OCI-LY7 (cell line): ENCODE measurements at regions not wholly inside any gene's neighbourhood (a gene's known extent, or its start where the extent isn't known, plus 50 kb on each side); places are given as distances from the start of the nearest gene placed in this dataset.

ENCODE experiments used
- BruUV-seq: library from RNA; stranded (reverse); fragments of 400-500 nt; replicated peaks from 2 replicates; lab custom pipeline; 2021; lab: Mats Ljungman, UMichigan
- CTCF ChIA-PET: fragments of 300-600 bp; sonication (Branson Sonifier 250); formaldehyde crosslinking; loops from one replicate; lab custom pipeline; 2022; ENCODE audit warnings: antibody characterized with exemption; ENCODE audit not compliant: unreplicated experiment; lab: Charles Lee
- POLR2A ChIA-PET: fragments of 300-600 bp; sonication (Branson Sonifier 250); formaldehyde crosslinking; loops from one replicate; lab custom pipeline; 2022; ENCODE audit warnings: antibody characterized with exemption; lab: Charles Lee
- DNase-seq: peaks from one replicate; pipeline ENCODE4 v3.0.0-alpha.2; 2015; ENCODE audit warnings: low spot score
- H2AFZ ChIP-seq: fragments of 200-600 bp; sonication (generic), shearing (Covaris generic); 2 replicates; pipeline ENCODE4 v1.6.1; 2014; ENCODE audit warnings: mild to moderate bottlenecking, antibody characterized with exemption, low read length, moderate library complexity
- H3K27ac ChIP-seq: fragments of 200-600 bp; sonication (generic); 2 replicates; pipeline ENCODE4 v1.5.1; 2014; ENCODE audit warnings: mixed run types, low read depth, mild to moderate bottlenecking, moderate library complexity, low read length, inconsistent platforms; ENCODE audit not compliant: poor library complexity, severe bottlenecking
- H3K36me3 ChIP-seq: fragments of 200-600 bp; sonication (generic); 2 replicates; pipeline ENCODE4 v1.6.1; 2014; ENCODE audit warnings: mild to moderate bottlenecking, antibody characterized with exemption, low read length, moderate library complexity, mixed read lengths; ENCODE audit not compliant: insufficient read depth
- H3K4me1 ChIP-seq: fragments of 200-600 bp; sonication (generic); 2 replicates; pipeline ENCODE4 v1.5.1; 2014; ENCODE audit warnings: mild to moderate bottlenecking, low read length; ENCODE audit not compliant: insufficient read depth, poor library complexity, severe bottlenecking
- H3K4me2 ChIP-seq: fragments of 200-600 bp; sonication (generic); 2 replicates; pipeline ENCODE4 v1.6.1; 2014; ENCODE audit warnings: mild to moderate bottlenecking, low read length
- H3K4me3 ChIP-seq: fragments of 200-600 bp; sonication (generic); 2 replicates; pipeline ENCODE4 v1.5.1; 2014; ENCODE audit warnings: mild to moderate bottlenecking, low read depth, low read length; ENCODE audit not compliant: poor library complexity, severe bottlenecking
- H3K79me2 ChIP-seq: fragments of 200-600 bp; sonication (generic); 2 replicates; pipeline ENCODE4 v1.6.1; 2016; ENCODE audit warnings: low read depth, mild to moderate bottlenecking, low read length, moderate library complexity, mixed read lengths; ENCODE audit not compliant: insufficient read depth
- H3K9me2 ChIP-seq: fragments of 200-600 bp; sonication (generic); 2 replicates; pipeline ENCODE4 v1.6.1; 2016; ENCODE audit warnings: mild to moderate bottlenecking, low read length, mixed read lengths; ENCODE audit not compliant: insufficient read depth
- H3K9me3 ChIP-seq: fragments of 200-600 bp; sonication (generic); 2 replicates; pipeline ENCODE4 v1.6.1; 2014; ENCODE audit warnings: mild to moderate bottlenecking, mixed run types, low read length, mixed read lengths
- H4K20me1 ChIP-seq: fragments of 200-600 bp; sonication (generic); 2 replicates; pipeline ENCODE4 v1.6.1; 2014; ENCODE audit warnings: mild to moderate bottlenecking, antibody characterized with exemption, low read length, moderate library complexity, mixed read lengths; ENCODE audit not compliant: insufficient read depth
- CTCF ChIP-seq: fragments of 200-600 bp; sonication (generic); conservative IDR thresholded peaks from 2 replicates; pipeline ENCODE4 v1.5.1; 2014; ENCODE audit warnings: mild to moderate bottlenecking, antibody characterized with exemption, low read length, moderate library complexity, mixed read lengths
- EZH2phosphoT487 ChIP-seq: fragments of 200-600 bp; sonication (generic); IDR thresholded peaks from 2 replicates; pipeline ENCODE4 v1.6.1; 2018; ENCODE audit warnings: low read depth, borderline replicate concordance, mild to moderate bottlenecking, mixed run types, antibody characterized with exemption, low read length, moderate library complexity, mixed read lengths
- intact Hi-C: fragments of 100-400 bp; cut with micrococcal nuclease; formaldehyde crosslinking; loops from one replicate; pipeline ENCODE4 v1.10.0; 2022; ENCODE audit not compliant: unreplicated experiment

- Histone ChIP-seq H3K79me2 (no peaks in the 10 kb centered on the region), H4K20me1 (no peaks in the 10 kb centered on the region), H3K9me2 (no peaks in the 10 kb centered on the region), H3K27ac (no peak overlapping the region), H3K4me1 (no peaks in the 10 kb centered on the region), H3K36me3 (no peaks in the 10 kb centered on the region), H3K4me3 (no peak overlapping the region), H3K4me2 (no peak overlapping the region), H2AFZ (no peak overlapping the region), H3K9me3 (no peaks in the 10 kb centered on the region)
- intact Hi-C loops: no loop called here
- no peak for TF ChIP-seq CTCF
- no peak for TF ChIP-seq EZH2phosphoT487
- CTCF ChIA-PET: no interaction called here
- no peak for DNase-seq
- POLR2A ChIA-PET: no interaction called here
- no TSS peak for BruUV-seq
These were observed 506.0 kb upstream of the FMR1 start for GRCh38 chrX:147405764-147406163.

- H3K9me2 ChIP-seq: no peaks in the 10 kb centered on the region
- POLR2A ChIA-PET: no interaction called here
- no peak overlapping the region for H2AFZ ChIP-seq
- no peaks in the 10 kb centered on the region for H3K9me3 ChIP-seq
- H3K4me1 ChIP-seq: no peaks in the 10 kb centered on the region
- H3K27ac ChIP-seq: no peak overlapping the region
- no peak overlapping the region for H3K4me2 ChIP-seq
- no TSS peak for BruUV-seq
- intact Hi-C loops: no loop called here
- no peaks in the 10 kb centered on the region for H4K20me1 ChIP-seq
- H3K4me3 ChIP-seq: no peak overlapping the region
- TF ChIP-seq EZH2phosphoT487 (no peak), CTCF (no peak)
- H3K36me3 ChIP-seq: no peaks in the 10 kb centered on the region
- H3K79me2 ChIP-seq: no peaks in the 10 kb centered on the region
- CTCF ChIA-PET: no interaction called here
- DNase-seq: no peak
These were observed 508.7 kb upstream of the FMR1 start for GRCh38 chrX:147403040-147403439.

- DNase-seq: no peak
- intact Hi-C loops: no loop called here
- Histone ChIP-seq H2AFZ (no peak overlapping the region), H3K9me2 (no peaks in the 10 kb centered on the region), H3K4me3 (no peak overlapping the region), H3K9me3 (no peaks in the 10 kb centered on the region), H3K4me2 (no peak overlapping the region), H3K27ac (no peak overlapping the region), H3K36me3 (no peaks in the 10 kb centered on the region), H3K4me1 (no peaks in the 10 kb centered on the region), H4K20me1 (no peaks in the 10 kb centered on the region), H3K79me2 (no peaks in the 10 kb centered on the region)
- ChIA-PET CTCF (no interaction called here), POLR2A (interaction anchor here (0.6 kb wide), 1 partner anchor 1525 kb away, joined by 3 read pairs; no protein-coding TSS in a partner anchor)
- TF ChIP-seq EZH2phosphoT487: no peak
- no peak for TF ChIP-seq CTCF
- no TSS peak for BruUV-seq
These were observed 533.0 kb upstream of the FMR1 start for GRCh38 chrX:147378767-147379166.
